Activated naive CD8-positive, alpha-beta T cell (primary cell): ENCODE measurements at regions not wholly inside any gene's neighbourhood (a gene's known extent, or its start where the extent isn't known, plus 50 kb on each side); places are given as distances from the start of the nearest gene placed in this dataset.

Experiments
- H3K27ac Mint-ChIP-seq: one replicate; pipeline ENCODE4 v1.8.0; 2021; ENCODE audit warnings: mixed read lengths
- H3K27me3 Mint-ChIP-seq: one replicate; pipeline ENCODE4 v1.8.0; 2021; ENCODE audit warnings: mixed read lengths
- H3K36me3 Mint-ChIP-seq: one replicate; pipeline ENCODE4 v1.8.0; 2021; ENCODE audit warnings: mixed read lengths
- H3K4me1 Mint-ChIP-seq: one replicate; pipeline ENCODE4 v1.8.0; 2021; ENCODE audit warnings: low read depth, mixed read lengths
- H3K4me3 Mint-ChIP-seq: one replicate; pipeline ENCODE4 v1.8.0; 2021; ENCODE audit warnings: mild to moderate bottlenecking, mixed read lengths
- H3K9me3 Mint-ChIP-seq: one replicate; pipeline ENCODE4 v1.8.0; 2021; ENCODE audit warnings: low read depth, mixed read lengths

- no peaks in the 10 kb centered on the region for H3K4me1 Mint-ChIP-seq
- H3K4me3 Mint-ChIP-seq, result no peak overlapping the region
- no peak overlapping the region for H3K27ac Mint-ChIP-seq
- H3K27me3 Mint-ChIP-seq, result no peaks in the 10 kb centered on the region
- H3K36me3 Mint-ChIP-seq, result no peaks in the 10 kb centered on the region
- H3K9me3 Mint-ChIP-seq, result peaks cover 5% of the 10 kb centered on the region
These were observed 176.5 kb upstream of the FAM78B start for GRCh38 chr1:166343276-166343675.

GRCh38 chr1:166350490-166350889 lies 183.7 kb upstream of the FAM78B start:
- Mint-ChIP-seq H3K4me3 (no peak overlapping the region), H3K9me3 (peaks cover 5% of the 10 kb centered on the region), H3K27me3 (peaks cover 3% of the 10 kb centered on the region), H3K27ac (no peak overlapping the region), H3K4me1 (no peaks in the 10 kb centered on the region), H3K36me3 (no peaks in the 10 kb centered on the region)

DNA sequence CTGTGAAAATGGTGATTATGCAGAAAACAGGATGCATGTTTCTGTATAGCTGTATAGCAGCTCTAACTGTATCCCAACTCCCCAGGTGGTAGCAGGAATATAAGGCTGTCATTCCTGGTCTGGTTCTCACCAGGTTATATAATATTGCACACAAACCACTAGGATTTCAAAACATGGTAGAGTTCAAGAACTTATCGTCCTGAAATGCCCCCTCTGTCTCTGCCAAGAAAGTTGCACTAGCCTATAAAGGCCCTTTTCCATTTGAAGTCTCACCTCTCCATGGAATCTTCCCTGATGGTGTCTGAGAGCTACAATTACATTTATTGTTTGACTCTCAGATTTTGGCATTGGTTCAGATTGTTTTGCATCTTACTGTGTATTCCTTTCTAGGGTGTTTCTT lies 184.9 kb upstream of the FAM78B start:
- Mint-ChIP-seq H3K4me3 (no peak overlapping the region), H3K27ac (no peak overlapping the region), H3K9me3 (peaks cover 5% of the 10 kb centered on the region), H3K36me3 (no peaks in the 10 kb centered on the region), H3K27me3 (peaks cover 3% of the 10 kb centered on the region), H3K4me1 (no peaks in the 10 kb centered on the region)

GRCh38 chr1:166353213-166353612 lies 186.4 kb upstream of the FAM78B start:
- Mint-ChIP-seq H3K36me3 (no peaks in the 10 kb centered on the region), H3K27ac (no peak overlapping the region), H3K9me3 (no peaks in the 10 kb centered on the region), H3K4me3 (no peak overlapping the region), H3K4me1 (no peaks in the 10 kb centered on the region), H3K27me3 (peaks cover 5% of the 10 kb centered on the region)

DNA sequence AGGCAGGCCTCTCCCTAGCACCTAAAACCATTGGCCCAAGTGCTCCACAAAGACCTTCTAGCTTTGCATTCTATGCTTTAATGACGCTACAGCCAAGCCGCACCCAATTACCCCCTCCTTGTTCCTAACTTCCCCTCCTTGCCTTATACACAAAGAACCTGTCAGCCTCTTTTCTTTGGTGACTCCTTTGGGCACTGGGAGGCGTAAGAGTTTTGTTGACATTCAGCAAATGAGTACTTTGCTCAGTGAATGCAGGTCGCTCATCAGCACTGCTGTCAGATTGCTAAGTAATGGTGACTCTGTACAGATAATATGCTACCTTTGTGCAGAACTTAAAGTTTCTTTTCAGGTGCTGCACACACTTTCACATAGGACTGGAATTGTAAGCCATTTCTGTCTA lies 187.6 kb upstream of the FAM78B start:
- Mint-ChIP-seq H3K27me3 (peaks cover 5% of the 10 kb centered on the region), H3K36me3 (no peaks in the 10 kb centered on the region), H3K4me3 (no peak overlapping the region), H3K4me1 (no peaks in the 10 kb centered on the region), H3K9me3 (no peaks in the 10 kb centered on the region), H3K27ac (no peak overlapping the region)

GRCh38 chr1:166365081-166365480 lies 198.3 kb upstream of the FAM78B start:
- Mint-ChIP-seq H3K4me1 (no peaks in the 10 kb centered on the region), H3K27me3 (peaks cover 7% of the 10 kb centered on the region), H3K36me3 (no peaks in the 10 kb centered on the region), H3K4me3 (no peak overlapping the region), H3K27ac (no peak overlapping the region), H3K9me3 (no peaks in the 10 kb centered on the region)

GRCh38 chr1:166368030-166368429 lies 201.2 kb upstream of the FAM78B start:
- Mint-ChIP-seq H3K9me3 (no peaks in the 10 kb centered on the region), H3K36me3 (no peaks in the 10 kb centered on the region), H3K27me3 (peaks cover 8% of the 10 kb centered on the region), H3K27ac (no peak overlapping the region), H3K4me3 (no peak overlapping the region), H3K4me1 (no peaks in the 10 kb centered on the region)

DNA sequence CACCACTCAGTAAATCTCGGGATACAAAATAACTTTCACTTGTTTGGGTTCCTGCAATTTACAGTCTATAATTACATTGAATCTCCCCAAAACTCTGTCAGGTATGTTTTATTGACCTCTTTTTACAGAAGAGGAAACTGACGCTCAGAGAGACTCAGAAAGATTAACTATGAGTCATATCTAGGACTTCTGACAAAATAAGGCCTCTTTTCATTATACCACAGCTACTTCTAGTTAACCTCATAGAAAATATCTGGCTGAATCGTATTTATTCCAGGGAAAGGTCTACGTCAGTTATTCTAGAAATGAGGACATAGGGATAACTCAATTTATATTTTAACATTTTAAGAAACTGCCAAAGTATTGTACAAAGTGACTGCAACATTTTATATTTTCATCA lies 211.1 kb upstream of the FAM78B start:
- peaks cover 8% of the 10 kb centered on the region for H3K27me3 Mint-ChIP-seq
- no peaks in the 10 kb centered on the region for H3K36me3 Mint-ChIP-seq
- no peaks in the 10 kb centered on the region for H3K9me3 Mint-ChIP-seq
- H3K27ac Mint-ChIP-seq, result no peak overlapping the region
- no peak overlapping the region for H3K4me3 Mint-ChIP-seq
- no peaks in the 10 kb centered on the region for H3K4me1 Mint-ChIP-seq

DNA sequence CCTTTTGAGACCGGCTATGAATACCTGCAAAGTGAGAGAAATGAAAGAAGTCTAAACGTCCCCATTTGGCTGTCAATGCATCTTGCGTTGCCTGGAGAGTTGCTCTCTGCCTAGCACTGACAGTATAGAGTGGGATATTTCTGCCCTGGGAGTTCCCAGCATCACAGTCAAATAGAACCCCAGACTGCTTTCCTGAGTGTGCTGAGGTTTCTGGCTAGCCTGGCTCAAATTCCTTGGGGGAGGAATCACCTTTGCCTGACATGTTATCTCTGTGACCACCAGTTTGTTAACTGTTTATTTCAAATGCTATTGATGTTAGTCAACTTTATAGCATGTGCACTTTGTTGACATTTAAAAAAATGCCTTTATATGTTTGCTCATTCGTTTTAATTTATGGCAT lies 212.0 kb upstream of the FAM78B start:
- H3K9me3 Mint-ChIP-seq, result no peaks in the 10 kb centered on the region
- H3K36me3 Mint-ChIP-seq, result no peaks in the 10 kb centered on the region
- no peaks in the 10 kb centered on the region for H3K4me1 Mint-ChIP-seq
- H3K27ac Mint-ChIP-seq, result no peak overlapping the region
- peaks cover 8% of the 10 kb centered on the region for H3K27me3 Mint-ChIP-seq
- H3K4me3 Mint-ChIP-seq, result no peak overlapping the region

- H3K27ac Mint-ChIP-seq, result no peak overlapping the region
- no peaks in the 10 kb centered on the region for H3K36me3 Mint-ChIP-seq
- no peaks in the 10 kb centered on the region for H3K9me3 Mint-ChIP-seq
- peaks cover 8% of the 10 kb centered on the region for H3K27me3 Mint-ChIP-seq
- no peak overlapping the region for H3K4me3 Mint-ChIP-seq
- H3K4me1 Mint-ChIP-seq, result no peaks in the 10 kb centered on the region
These were observed 212.6 kb upstream of the FAM78B start for GRCh38 chr1:166379447-166379846.

- H3K4me1 Mint-ChIP-seq, result no peaks in the 10 kb centered on the region
- no peaks in the 10 kb centered on the region for H3K36me3 Mint-ChIP-seq
- H3K27me3 Mint-ChIP-seq, result peaks cover 5% of the 10 kb centered on the region
- no peaks in the 10 kb centered on the region for H3K9me3 Mint-ChIP-seq
- no peak overlapping the region for H3K27ac Mint-ChIP-seq
- no peak overlapping the region for H3K4me3 Mint-ChIP-seq
These were observed 216.3 kb upstream of the FAM78B start for GRCh38 chr1:166383137-166383536.

DNA sequence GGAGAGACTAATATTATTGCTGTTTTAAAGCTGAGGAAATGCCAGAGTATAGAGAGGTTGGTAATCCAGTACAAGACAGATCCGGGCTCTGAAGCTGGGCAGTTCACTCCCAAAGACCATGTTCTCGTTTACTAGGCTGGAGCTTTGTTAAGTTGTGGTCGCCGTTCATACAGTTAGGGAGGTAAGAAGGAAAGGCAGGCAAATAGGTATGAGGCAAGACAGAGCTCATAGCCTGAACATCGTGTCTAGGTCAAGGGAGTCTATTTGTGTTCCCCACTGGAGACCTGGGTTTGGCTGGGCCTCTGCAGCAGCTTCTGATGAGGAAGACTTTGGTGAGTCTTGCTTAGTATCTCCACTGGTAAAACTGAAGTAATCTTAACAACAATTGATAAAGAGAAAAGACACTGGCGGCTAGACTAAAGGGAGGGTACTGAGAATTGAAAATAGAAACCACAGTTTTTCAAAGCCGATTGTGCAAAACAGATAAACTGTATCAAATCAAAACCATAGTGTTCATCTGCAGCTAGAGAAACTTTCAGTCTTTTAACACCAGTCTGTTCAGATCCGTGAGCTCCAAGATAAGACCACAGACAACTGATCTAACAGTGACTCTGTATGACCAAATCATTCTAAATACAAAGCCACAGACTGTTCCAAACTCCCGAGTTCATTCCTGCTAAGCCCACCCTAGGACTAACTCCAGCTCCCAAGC lies 217.0 kb upstream of the FAM78B start:
- H3K27me3 Mint-ChIP-seq, result peaks cover 5% of the 10 kb centered on the region
- H3K4me1 Mint-ChIP-seq, result no peaks in the 10 kb centered on the region

GRCh38 chr1:166384948-166385347 lies 218.1 kb upstream of the FAM78B start:
- no peak overlapping the region for H3K4me3 Mint-ChIP-seq
- no peaks in the 10 kb centered on the region for H3K9me3 Mint-ChIP-seq
- no peak overlapping the region for H3K27ac Mint-ChIP-seq
- peaks cover 5% of the 10 kb centered on the region for H3K27me3 Mint-ChIP-seq
- no peaks in the 10 kb centered on the region for H3K4me1 Mint-ChIP-seq
- H3K36me3 Mint-ChIP-seq, result no peaks in the 10 kb centered on the region

More for the DNA sequence above, 217.0 kb upstream of the FAM78B start:
- H3K4me3 Mint-ChIP-seq, result no peak overlapping the region
- H3K9me3 Mint-ChIP-seq, result no peaks in the 10 kb centered on the region
- H3K36me3 Mint-ChIP-seq, result no peaks in the 10 kb centered on the region
- no peak overlapping the region for H3K27ac Mint-ChIP-seq

DNA sequence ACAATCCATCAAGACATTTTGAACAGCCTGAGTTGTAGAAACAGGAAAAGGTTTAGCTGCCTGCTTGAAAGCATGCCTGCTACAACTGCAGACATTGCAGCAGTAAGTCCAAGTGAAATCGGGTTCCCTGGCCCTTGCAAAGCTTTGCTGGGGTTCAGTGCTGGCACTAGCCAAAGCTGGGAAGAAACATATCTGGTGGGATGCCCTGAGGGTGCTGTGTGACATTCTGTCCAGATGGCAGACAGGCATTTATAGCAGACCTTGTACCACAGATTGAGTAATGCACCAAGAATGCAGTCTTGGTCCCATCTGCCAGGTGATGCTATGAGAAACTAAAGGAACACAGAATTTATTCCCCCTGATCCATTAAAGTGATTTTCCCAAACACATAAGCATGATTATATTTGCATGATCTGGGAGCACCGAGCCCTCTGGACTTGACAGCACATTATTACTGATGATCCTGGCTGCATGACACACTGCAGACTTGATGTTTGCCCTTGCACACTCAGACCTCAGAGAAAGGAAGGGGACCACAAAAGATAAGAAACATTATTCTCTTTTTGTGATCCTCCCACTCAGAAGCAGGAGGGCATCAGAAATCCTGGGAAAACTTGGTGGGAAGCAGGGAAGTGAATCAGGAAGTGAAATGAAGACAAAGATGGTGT lies 223.7 kb upstream of the FAM78B start:
- H3K27me3 Mint-ChIP-seq, result peaks cover 3% of the 10 kb centered on the region
- H3K4me3 Mint-ChIP-seq, result no peak overlapping the region
- H3K4me1 Mint-ChIP-seq, result no peaks in the 10 kb centered on the region
- no peak overlapping the region for H3K27ac Mint-ChIP-seq
- H3K9me3 Mint-ChIP-seq, result no peaks in the 10 kb centered on the region
- no peaks in the 10 kb centered on the region for H3K36me3 Mint-ChIP-seq

- no peaks in the 10 kb centered on the region for H3K4me1 Mint-ChIP-seq
- H3K36me3 Mint-ChIP-seq, result no peaks in the 10 kb centered on the region
- no peak overlapping the region for H3K4me3 Mint-ChIP-seq
- peaks cover 2% of the 10 kb centered on the region for H3K27me3 Mint-ChIP-seq
- H3K9me3 Mint-ChIP-seq, result no peaks in the 10 kb centered on the region
- no peak overlapping the region for H3K27ac Mint-ChIP-seq
These were observed 224.7 kb upstream of the FAM78B start for GRCh38 chr1:166391279-166392066.
